Parathyroid adenoma (tissue), 2 donors: ENCODE measurements at regions not wholly inside any gene's neighbourhood (a gene's known extent, or its start where the extent isn't known, plus 50 kb on each side); places are given as distances from the start of the nearest gene placed in this dataset.

Experiments
- H2AFZ ChIP-seq: fragments of 300-600 bp; sonication (generic); one replicate; pipeline ENCODE4 v1.7.0; 2017; ENCODE audit warnings: antibody characterized with exemption, mild to moderate bottlenecking
- H3K27ac ChIP-seq: fragments of 300-600 bp; sonication (generic); one replicate; pipeline ENCODE4 v1.7.0; 2017
- H3K27me3 ChIP-seq: fragments of 300-600 bp; sonication (generic); one replicate; pipeline ENCODE4 v1.7.0; 2017; ENCODE audit warnings: low read length; ENCODE audit not compliant: control insufficient read depth, insufficient read depth
- H3K36me3 ChIP-seq: fragments of 300-600 bp; sonication (generic); one replicate; pipeline ENCODE4 v1.7.0; 2017; ENCODE audit warnings: low read length; ENCODE audit not compliant: control insufficient read depth, insufficient read depth
- H3K4me1 ChIP-seq: fragments of 300-600 bp; sonication (generic); one replicate; pipeline ENCODE4 v1.7.0; 2017; ENCODE audit warnings: control low read depth
- H3K4me2 ChIP-seq: fragments of 300-600 bp; sonication (generic); one replicate; pipeline ENCODE4 v1.7.0; 2017; ENCODE audit warnings: low read length
- H3K4me3 ChIP-seq: fragments of 300-600 bp; sonication (generic); one replicate; pipeline ENCODE4 v1.7.0; 2017; ENCODE audit warnings: low read depth, low read length
- H3K79me2 ChIP-seq: fragments of 300-600 bp; sonication (generic); one replicate; pipeline ENCODE4 v1.7.0; 2017; ENCODE audit warnings: control low read depth
- H3K9ac ChIP-seq: fragments of 300-600 bp; sonication (generic); one replicate; pipeline ENCODE4 v1.7.0; 2017; ENCODE audit warnings: mild to moderate bottlenecking
- H3K9me3 ChIP-seq: fragments of 300-600 bp; sonication (generic); one replicate; pipeline ENCODE4 v1.7.0; 2017; ENCODE audit warnings: low read length; ENCODE audit not compliant: control insufficient read depth
- TF ChIP-seq, protein P1 (sequence below): fragments of 300-600 bp; sonication (generic); IDR thresholded peaks from one replicate; pipeline ENCODE4 v1.7.0; 2017; ENCODE audit warnings: antibody characterized with exemption, mild to moderate bottlenecking
- donor health status: primary hyperparathyroidism.

DNA sequence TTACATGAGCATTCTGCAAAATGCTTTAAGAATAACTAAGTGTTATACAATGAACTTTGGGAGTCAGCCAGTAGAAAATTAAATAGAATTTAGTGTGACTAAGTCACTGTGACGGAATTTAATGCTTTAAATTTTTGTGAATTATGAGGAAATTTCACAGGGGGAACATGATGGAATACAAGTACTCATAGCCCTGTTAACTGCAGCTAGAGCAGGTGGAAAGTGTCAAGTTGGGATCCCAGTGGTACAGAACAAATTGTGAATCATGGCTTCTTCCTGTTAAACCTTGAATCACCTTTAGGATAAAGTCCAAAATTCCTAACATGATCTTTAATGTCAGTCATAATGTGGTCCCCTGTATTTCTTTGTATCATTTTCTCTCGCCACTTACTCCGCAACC, 212.2 kb upstream of the CENPE start:
- no peak overlapping the region for H3K4me2 ChIP-seq
- no peaks in the 10 kb centered on the region for H3K4me1 ChIP-seq
- H3K9ac ChIP-seq, result no peak overlapping the region
- TF ChIP-seq, protein P1, sequence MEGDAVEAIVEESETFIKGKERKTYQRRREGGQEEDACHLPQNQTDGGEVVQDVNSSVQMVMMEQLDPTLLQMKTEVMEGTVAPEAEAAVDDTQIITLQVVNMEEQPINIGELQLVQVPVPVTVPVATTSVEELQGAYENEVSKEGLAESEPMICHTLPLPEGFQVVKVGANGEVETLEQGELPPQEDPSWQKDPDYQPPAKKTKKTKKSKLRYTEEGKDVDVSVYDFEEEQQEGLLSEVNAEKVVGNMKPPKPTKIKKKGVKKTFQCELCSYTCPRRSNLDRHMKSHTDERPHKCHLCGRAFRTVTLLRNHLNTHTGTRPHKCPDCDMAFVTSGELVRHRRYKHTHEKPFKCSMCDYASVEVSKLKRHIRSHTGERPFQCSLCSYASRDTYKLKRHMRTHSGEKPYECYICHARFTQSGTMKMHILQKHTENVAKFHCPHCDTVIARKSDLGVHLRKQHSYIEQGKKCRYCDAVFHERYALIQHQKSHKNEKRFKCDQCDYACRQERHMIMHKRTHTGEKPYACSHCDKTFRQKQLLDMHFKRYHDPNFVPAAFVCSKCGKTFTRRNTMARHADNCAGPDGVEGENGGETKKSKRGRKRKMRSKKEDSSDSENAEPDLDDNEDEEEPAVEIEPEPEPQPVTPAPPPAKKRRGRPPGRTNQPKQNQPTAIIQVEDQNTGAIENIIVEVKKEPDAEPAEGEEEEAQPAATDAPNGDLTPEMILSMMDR, result no peak
- H2AFZ ChIP-seq, result no peak overlapping the region
- no peaks in the 10 kb centered on the region for H3K27me3 ChIP-seq
- no peaks in the 10 kb centered on the region for H3K79me2 ChIP-seq
- no peak overlapping the region for H3K27ac ChIP-seq
- no peaks in the 10 kb centered on the region for H3K36me3 ChIP-seq
- no peak overlapping the region for H3K4me3 ChIP-seq
- H3K9me3 ChIP-seq, result no peaks in the 10 kb centered on the region

DNA sequence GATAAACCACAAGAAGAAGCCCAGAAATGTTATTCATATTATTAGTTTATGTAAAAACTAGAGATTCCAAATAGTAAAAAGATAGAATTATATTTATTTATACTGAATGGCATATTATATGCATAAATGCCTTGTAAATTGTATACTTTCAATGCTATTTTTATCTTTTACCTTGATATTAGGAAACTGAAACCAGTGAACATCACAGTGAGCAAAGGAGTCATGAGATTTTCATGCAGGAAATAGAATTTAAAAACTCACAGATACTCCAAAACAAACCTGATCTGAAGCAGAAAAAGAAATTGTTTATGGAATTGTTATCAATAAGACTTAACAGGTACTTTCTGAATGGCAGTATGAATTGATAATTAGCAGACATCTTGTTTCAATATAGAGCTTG, 207.3 kb upstream of the CENPE start:
- Histone ChIP-seq H3K27me3 (no peaks in the 10 kb centered on the region), H3K4me2 (no peak overlapping the region), H3K4me1 (no peaks in the 10 kb centered on the region), H3K27ac (no peak overlapping the region), H3K9me3 (no peaks in the 10 kb centered on the region), H3K4me3 (no peak overlapping the region), H3K79me2 (no peaks in the 10 kb centered on the region), H2AFZ (no peak overlapping the region), H3K9ac (no peak overlapping the region), H3K36me3 (no peaks in the 10 kb centered on the region)
- TF ChIP-seq, protein P1, result no peak

DNA sequence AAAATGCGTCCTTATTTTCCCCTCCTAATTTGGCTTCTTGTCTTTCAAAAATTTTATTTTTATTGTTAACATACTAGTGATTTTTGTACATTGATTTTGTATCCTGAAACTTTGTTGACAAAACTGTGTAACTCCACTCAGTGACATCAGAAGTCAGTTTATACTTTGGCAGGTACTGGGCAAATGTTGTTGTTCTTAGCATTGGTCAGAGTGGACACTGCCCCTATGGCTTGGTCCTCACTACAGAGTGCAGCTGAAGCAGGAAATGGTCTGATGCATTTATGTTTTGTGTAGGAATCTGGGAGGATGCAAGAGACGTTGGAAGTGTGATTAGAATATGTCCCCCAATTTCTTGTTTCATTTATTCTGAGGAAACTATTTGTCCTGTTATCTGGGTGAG, 205.5 kb upstream of the CENPE start:
- H3K4me1 ChIP-seq, result no peaks in the 10 kb centered on the region
- H3K9ac ChIP-seq, result no peak overlapping the region
- no peaks in the 10 kb centered on the region for H3K36me3 ChIP-seq
- no peak overlapping the region for H2AFZ ChIP-seq
- no peaks in the 10 kb centered on the region for H3K9me3 ChIP-seq
- H3K27me3 ChIP-seq, result no peaks in the 10 kb centered on the region
- H3K4me3 ChIP-seq, result no peak overlapping the region
- H3K79me2 ChIP-seq, result no peaks in the 10 kb centered on the region
- H3K27ac ChIP-seq, result no peak overlapping the region
- H3K4me2 ChIP-seq, result no peak overlapping the region
- TF ChIP-seq, protein P1, result no peak

DNA sequence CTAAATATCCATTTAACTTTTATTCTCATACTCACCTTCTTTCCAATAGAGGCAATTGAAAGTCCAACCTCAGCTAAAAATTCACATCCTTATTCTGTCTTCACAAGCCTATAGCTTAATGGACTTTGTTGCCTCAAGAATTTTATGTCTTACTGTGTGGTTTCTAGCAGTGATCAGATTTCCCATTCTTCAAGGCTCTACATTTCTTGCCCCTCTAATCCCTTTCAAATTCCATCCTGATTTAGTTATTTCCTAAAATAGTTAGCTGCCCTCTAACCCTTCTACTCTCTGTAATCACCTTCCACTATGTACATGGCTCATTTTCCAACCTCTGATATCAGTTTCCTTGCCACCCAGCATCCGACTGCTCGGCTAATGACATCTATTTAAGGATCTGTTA, 204.1 kb upstream of the CENPE start:
- H2AFZ ChIP-seq, result no peak overlapping the region

DNA sequence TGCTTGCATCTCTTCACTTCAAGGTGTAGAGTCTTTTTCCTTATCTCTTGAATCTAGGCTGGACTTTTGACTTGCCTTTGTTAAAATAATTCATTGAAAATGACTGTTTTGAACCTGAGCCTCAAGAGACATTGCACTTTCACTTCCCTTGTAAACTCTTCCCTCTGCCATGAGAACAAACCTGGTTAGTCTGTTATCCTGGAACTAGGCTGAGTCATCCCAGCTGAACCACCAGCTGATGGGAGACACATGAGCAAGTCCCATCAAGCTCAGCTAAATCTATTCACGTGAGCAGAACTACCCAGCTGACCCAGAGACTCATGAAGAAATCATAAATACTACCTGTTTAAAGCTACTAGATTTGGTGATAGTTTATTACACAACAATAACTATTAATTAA, 202.3 kb upstream of the CENPE start:
- Histone ChIP-seq H3K27ac (no peak overlapping the region), H3K4me3 (no peak overlapping the region), H3K79me2 (no peaks in the 10 kb centered on the region), H3K4me1 (no peaks in the 10 kb centered on the region), H3K9me3 (no peaks in the 10 kb centered on the region), H3K4me2 (no peak overlapping the region), H2AFZ (no peak overlapping the region), H3K9ac (no peak overlapping the region), H3K36me3 (no peaks in the 10 kb centered on the region), H3K27me3 (no peaks in the 10 kb centered on the region)
- TF ChIP-seq, protein P1, result no peak

More for the DNA sequence above, 204.1 kb upstream of the CENPE start:
- H3K9me3 ChIP-seq, result no peaks in the 10 kb centered on the region
- H3K27ac ChIP-seq, result no peak overlapping the region
- H3K36me3 ChIP-seq, result no peaks in the 10 kb centered on the region
- H3K79me2 ChIP-seq, result no peaks in the 10 kb centered on the region
- H3K9ac ChIP-seq, result no peak overlapping the region
- H3K27me3 ChIP-seq, result no peaks in the 10 kb centered on the region
- H3K4me3 ChIP-seq, result no peak overlapping the region
- H3K4me2 ChIP-seq, result no peak overlapping the region
- no peaks in the 10 kb centered on the region for H3K4me1 ChIP-seq
- TF ChIP-seq, protein P1, result no peak
